NB4 (cell line): ENCODE measurements at regions not wholly inside any gene's neighbourhood (a gene's known extent, or its start where the extent isn't known, plus 50 kb on each side); places are given as distances from the start of the nearest gene placed in this dataset.

Source experiments
- CTCF ChIP-seq: IDR thresholded peaks from one replicate; pipeline ENCODE4 v1.5.1; 2012; ENCODE audit warnings: low read depth, low read length
- MAX ChIP-seq: IDR thresholded peaks from 2 replicates; pipeline ENCODE4 v1.6.1; 2011; ENCODE audit warnings: low read depth, low read length
- POLR2A ChIP-seq: IDR thresholded peaks from 2 replicates; pipeline ENCODE4 v1.6.1; 2011; ENCODE audit warnings: mild to moderate bottlenecking; ENCODE audit not compliant: insufficient read length; ENCODE audit errors: extremely low read depth

- TF ChIP-seq MAX (no peak), CTCF (no peak), POLR2A (no peak)
These were observed 440.9 kb downstream of the KLF5 start for GRCh38 chr13:73499695-73500094.
